RWPE2 (cell line): ENCODE measurements at regions not wholly inside any gene's neighbourhood (a gene's known extent, or its start where the extent isn't known, plus 50 kb on each side); places are given as distances from the start of the nearest gene placed in this dataset.

Experiments used
- ATAC-seq: fragments of 200-7000 bp; cut with Tn5 transposase; 3 replicates; pipeline ENCODE4 v1.9.1; 2021; ENCODE audit warnings: low read depth
- DNase-seq: peaks from one replicate; pipeline ENCODE4 v3.0.0-alpha.2; 2020; ENCODE audit warnings: low spot score
- H3K27ac ChIP-seq: fragments of 450-650 bp; 2 replicates; pipeline ENCODE4 v1.5.1; 2017; ENCODE audit warnings: mild to moderate bottlenecking; ENCODE audit not compliant: poor library complexity, severe bottlenecking
- H3K27me3 ChIP-seq: fragments of 250-450 bp; sonication (Bioruptor Pico); 2 replicates; pipeline ENCODE4 v1.5.1; 2021; ENCODE audit warnings: mild to moderate bottlenecking, moderate library complexity; ENCODE audit not compliant: insufficient read depth, poor library complexity, severe bottlenecking
- H3K36me3 ChIP-seq: fragments of 250-450 bp; sonication (Bioruptor Pico); 2 replicates; pipeline ENCODE4 v1.5.1; 2020; ENCODE audit warnings: low read depth, mild to moderate bottlenecking, moderate library complexity
- H3K4me1 ChIP-seq: fragments of 250-450 bp; sonication (Bioruptor Pico); 2 replicates; pipeline ENCODE4 v1.5.1; 2021; ENCODE audit warnings: mild to moderate bottlenecking, moderate library complexity; ENCODE audit not compliant: insufficient read depth, poor library complexity, severe bottlenecking
- H3K4me3 ChIP-seq: fragments of 250-450 bp; sonication (Bioruptor Pico); 2 replicates; pipeline ENCODE4 v1.5.1; 2021; ENCODE audit warnings: mild to moderate bottlenecking, moderate library complexity; ENCODE audit not compliant: severe bottlenecking
- H3K9me3 ChIP-seq: fragments of 250-450 bp; sonication (Bioruptor Pico); 2 replicates; pipeline ENCODE4 v1.5.1; 2021; ENCODE audit warnings: mild to moderate bottlenecking, moderate library complexity; ENCODE audit not compliant: severe bottlenecking
- CTCF ChIP-seq: fragments of 450-650 bp; IDR thresholded peaks from one replicate; pipeline ENCODE4 v1.5.1; 2017; ENCODE audit warnings: mild to moderate bottlenecking, moderate library complexity; ENCODE audit not compliant: poor library complexity, severe bottlenecking

GRCh38 chr7:94763268-94763667 is 107.3 kb upstream of the SGCE start:
- Histone ChIP-seq H3K9me3 (no peaks in the 10 kb centered on the region), H3K27ac (no peak overlapping the region), H3K27me3 (no peaks in the 10 kb centered on the region), H3K4me1 (no peaks in the 10 kb centered on the region), H3K4me3 (no peak overlapping the region), H3K36me3 (no peaks in the 10 kb centered on the region)
- DNase-seq = no peak
- TF ChIP-seq CTCF = no peak
- ATAC-seq = no peak

GRCh38 chr7:94769724-94770123 is 113.8 kb upstream of the SGCE start:
- Histone ChIP-seq H3K4me1 (no peaks in the 10 kb centered on the region), H3K9me3 (no peaks in the 10 kb centered on the region), H3K27me3 (no peaks in the 10 kb centered on the region), H3K36me3 (no peaks in the 10 kb centered on the region), H3K4me3 (no peak overlapping the region), H3K27ac (no peak overlapping the region)
- no peak for ATAC-seq
- no peak for DNase-seq
- TF ChIP-seq CTCF = no peak

GRCh38 chr7:94778711-94779459 is 123.0 kb upstream of the SGCE start:
- ATAC-seq (no peak), DNase-seq (no peak)
- Histone ChIP-seq H3K27me3 (no peaks in the 10 kb centered on the region), H3K4me3 (no peak overlapping the region), H3K36me3 (no peaks in the 10 kb centered on the region), H3K27ac (no peak overlapping the region), H3K9me3 (no peaks in the 10 kb centered on the region), H3K4me1 (no peaks in the 10 kb centered on the region)
- no peak for TF ChIP-seq CTCF

GRCh38 chr7:94779861-94780260 is 123.9 kb upstream of the SGCE start:
- Histone ChIP-seq H3K9me3 (no peaks in the 10 kb centered on the region), H3K27ac (no peak overlapping the region), H3K27me3 (no peaks in the 10 kb centered on the region), H3K4me3 (no peak overlapping the region), H3K36me3 (no peaks in the 10 kb centered on the region), H3K4me1 (no peaks in the 10 kb centered on the region)
- DNase-seq = no peak
- no peak for TF ChIP-seq CTCF
- ATAC-seq = no peak

- H3K9me3 ChIP-seq = no peaks in the 10 kb centered on the region
- no peak for TF ChIP-seq CTCF
- no peaks in the 10 kb centered on the region for H3K36me3 ChIP-seq
- no peak overlapping the region for H3K27ac ChIP-seq
- DNase-seq (no peak), ATAC-seq (no peak)
- H3K27me3 ChIP-seq = no peaks in the 10 kb centered on the region
- H3K4me1 ChIP-seq = no peaks in the 10 kb centered on the region
- no peak overlapping the region for H3K4me3 ChIP-seq
Observed at GRCh38 chr7:94781236-94781635, 125.3 kb upstream of the SGCE start.
